ENCODE measurements at regions not wholly inside any gene's neighbourhood (a gene's known extent, or its start where the extent isn't known, plus 50 kb on each side); places are given as distances from the start of the nearest gene placed in this dataset.
A peak's percentile ranks its signal among the peaks of the same experiment; 100 is the strongest.

GRCh38 chr4:15232366-15233263, 195.2 kb upstream of the C1QTNF7 start:
- DNase-seq = peak; percentile 70

- DNase-seq = no peak
Measured at GRCh38 chr4:15233264-15233597, 194.6 kb upstream of the C1QTNF7 start.

GRCh38 chr4:15233626-15234025, 194.2 kb upstream of the C1QTNF7 start:
- DNase-seq = no peak

GRCh38 chr4:15234116-15234855, 193.5 kb upstream of the C1QTNF7 start:
- DNase-seq = peak; percentile 89

GRCh38 chr4:15234856-15235126, 193.0 kb upstream of the C1QTNF7 start:
- peak; percentile 93 for DNase-seq

- no peak for DNase-seq
Measured at GRCh38 chr4:15235135-15235534, 192.7 kb upstream of the C1QTNF7 start.

- DNase-seq = no peak
Measured at GRCh38 chr4:15237648-15238230, 190.1 kb upstream of the C1QTNF7 start.

- peak; percentile 58 for DNase-seq
Measured at GRCh38 chr4:15238720-15239119, 189.1 kb upstream of the C1QTNF7 start.

GRCh38 chr4:15239866-15240265, 188.0 kb upstream of the C1QTNF7 start:
- DNase-seq = peak; percentile 7

GRCh38 chr4:15240764-15241163, 187.1 kb upstream of the C1QTNF7 start:
- no peak for DNase-seq

GRCh38 chr4:15242021-15242420, 185.8 kb upstream of the C1QTNF7 start:
- no peak for DNase-seq

- peak; percentile 62 for DNase-seq
Measured at GRCh38 chr4:15244354-15244753, 183.5 kb upstream of the C1QTNF7 start.

GRCh38 chr4:15245006-15245530, 182.8 kb upstream of the C1QTNF7 start:
- no peak for DNase-seq

GRCh38 chr4:15250021-15250441, 177.8 kb upstream of the C1QTNF7 start:
- DNase-seq = no peak

- no peak for DNase-seq
Measured at GRCh38 chr4:15253349-15253748, 174.5 kb upstream of the C1QTNF7 start.

- DNase-seq = no peak
Measured at GRCh38 chr4:15254236-15254880, 173.5 kb upstream of the C1QTNF7 start.

- no peak for DNase-seq
Measured at GRCh38 chr4:15255537-15255936, 172.3 kb upstream of the C1QTNF7 start.

GRCh38 chr4:15260758-15261157, 167.1 kb upstream of the C1QTNF7 start:
- no peak for DNase-seq

GRCh38 chr4:15262396-15262795, 165.4 kb upstream of the C1QTNF7 start:
- no peak for DNase-seq

GRCh38 chr4:15270201-15270600, 157.6 kb upstream of the C1QTNF7 start:
- no peak for DNase-seq

GRCh38 chr4:15286041-15286440, 141.8 kb upstream of the C1QTNF7 start:
- no peak for DNase-seq

- peak; percentile 30 for DNase-seq
Measured at GRCh38 chr4:15291122-15291521, 136.7 kb upstream of the C1QTNF7 start.

GRCh38 chr4:15293711-15294110, 134.1 kb upstream of the C1QTNF7 start:
- DNase-seq = no peak

Measured in HCEC 1CT (cell line).